Central memory CD8-positive, alpha-beta T cell (primary cell): ENCODE measurements at regions not wholly inside any gene's neighbourhood (a gene's known extent, or its start where the extent isn't known, plus 50 kb on each side); places are given as distances from the start of the nearest gene placed in this dataset.

Experiments
- ATAC-seq: fragments of 150-1000 bp; cut with Tn5 transposase; replicated peaks from 2 replicates; pipeline ENCODE4 v1.10.0; 2022; ENCODE audit warnings: mild to moderate bottlenecking, moderate FRiP score, moderate number of reproducible peaks; ENCODE audit not compliant: poor library complexity, severe bottlenecking; ENCODE audit errors: extremely low read depth
- DNase-seq, 2 donors: peaks; one replicate each; pipeline ENCODE4 v3.0.0; 2021; ENCODE audit warnings: low spot score in 2 of 2
- H3K27ac Mint-ChIP-seq: one replicate; pipeline ENCODE4 v1.8.0; 2022; ENCODE audit warnings: low read depth, mild to moderate bottlenecking, moderate library complexity, mixed read lengths
- H3K27me3 Mint-ChIP-seq: one replicate; pipeline ENCODE4 v1.8.0; 2022; ENCODE audit warnings: mixed read lengths
- H3K36me3 Mint-ChIP-seq: one replicate; pipeline ENCODE4 v1.8.0; 2022; ENCODE audit warnings: mild to moderate bottlenecking, moderate library complexity, mixed read lengths; ENCODE audit not compliant: insufficient read depth
- H3K4me1 Mint-ChIP-seq: one replicate; pipeline ENCODE4 v1.8.0; 2022; ENCODE audit warnings: mixed read lengths
- H3K4me3 Mint-ChIP-seq: one replicate; pipeline ENCODE4 v1.8.0; 2022; ENCODE audit warnings: mild to moderate bottlenecking, moderate library complexity, mixed read lengths
- H3K9me3 Mint-ChIP-seq: one replicate; pipeline ENCODE4 v1.8.0; 2022; ENCODE audit warnings: mixed read lengths

DNA sequence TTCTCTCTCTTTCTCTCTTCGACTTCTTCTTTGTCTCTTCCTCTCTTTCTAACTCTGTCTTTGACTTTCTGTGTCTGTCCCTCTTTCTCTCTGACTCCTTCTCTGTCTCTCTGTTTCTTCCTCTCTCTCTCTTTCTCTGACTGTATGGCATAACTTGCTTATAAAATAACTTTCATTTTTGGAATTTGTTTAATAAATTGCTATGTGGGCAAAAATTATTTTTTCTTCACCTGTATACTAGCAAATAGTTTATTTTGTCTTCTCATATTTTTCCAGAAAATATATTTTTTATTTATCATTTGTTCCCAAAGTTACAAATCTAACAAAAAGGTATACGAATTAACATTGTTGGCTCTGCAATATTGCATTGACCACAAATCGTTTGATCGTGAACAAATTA lies 305.7 kb upstream of the FAM98A start:
- no peaks in the 10 kb centered on the region for H3K4me1 Mint-ChIP-seq
- peaks cover 5% of the 10 kb centered on the region for H3K9me3 Mint-ChIP-seq
- peak overlapping the region; percentile 7 for H3K27ac Mint-ChIP-seq
- H3K27me3 Mint-ChIP-seq, result no peaks in the 10 kb centered on the region
- DNase-seq (no peak), ATAC-seq (no peak)
- H3K36me3 Mint-ChIP-seq, result no peaks in the 10 kb centered on the region
- H3K4me3 Mint-ChIP-seq, result no peak overlapping the region

DNA sequence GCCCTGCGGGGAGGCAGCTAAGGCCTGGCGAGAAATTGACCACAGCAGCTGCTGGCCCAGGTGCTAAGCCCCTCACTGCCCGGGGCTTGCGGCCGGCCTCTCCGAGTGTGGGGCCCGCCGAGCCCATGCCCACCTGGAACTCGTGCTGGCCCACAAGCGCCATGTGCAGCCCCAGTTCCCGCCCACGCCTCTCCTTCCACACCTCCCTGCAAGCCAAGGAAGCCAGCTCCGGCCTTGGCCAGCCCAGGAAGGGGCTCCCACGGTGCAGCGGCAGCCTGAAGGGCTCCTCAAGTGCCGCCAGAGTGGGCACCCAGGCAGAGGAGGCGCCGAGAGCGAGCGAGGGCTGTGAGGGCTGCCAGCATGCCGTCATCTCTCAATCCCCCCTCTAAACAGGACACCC lies 304.6 kb upstream of the FAM98A start:
- DNase-seq, result no peak
- H3K27ac Mint-ChIP-seq, result no peak overlapping the region
- peaks cover 5% of the 10 kb centered on the region for H3K9me3 Mint-ChIP-seq
- no peaks in the 10 kb centered on the region for H3K27me3 Mint-ChIP-seq
- no peak overlapping the region for H3K4me3 Mint-ChIP-seq
- ATAC-seq, result no peak
- H3K36me3 Mint-ChIP-seq, result no peaks in the 10 kb centered on the region
- no peaks in the 10 kb centered on the region for H3K4me1 Mint-ChIP-seq

DNA sequence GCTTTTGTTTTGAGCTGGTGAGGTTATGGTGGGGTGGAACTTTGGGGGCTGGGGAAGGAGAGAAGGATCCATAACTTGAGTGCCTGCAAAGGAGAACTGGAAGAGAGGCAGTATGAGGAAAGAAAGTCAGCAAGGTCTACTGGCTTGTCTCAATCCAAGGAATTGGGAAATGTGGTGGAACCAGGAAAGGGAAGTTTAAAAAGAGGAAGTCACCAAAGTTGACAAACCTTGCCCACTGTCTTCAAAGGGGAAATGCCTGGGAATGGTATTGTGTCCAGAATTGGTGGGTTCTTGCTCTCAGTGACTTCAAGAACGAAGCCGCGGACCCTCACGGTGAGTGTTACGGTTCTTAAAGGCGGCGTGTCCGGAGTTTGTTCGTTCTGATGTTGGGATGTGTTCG lies 304.1 kb upstream of the FAM98A start:
- Mint-ChIP-seq H3K36me3 (no peaks in the 10 kb centered on the region), H3K4me3 (no peak overlapping the region), H3K4me1 (no peaks in the 10 kb centered on the region), H3K27ac (no peak overlapping the region), H3K27me3 (no peaks in the 10 kb centered on the region), H3K9me3 (peaks cover 5% of the 10 kb centered on the region)
- DNase-seq (no peak), ATAC-seq (no peak)

GRCh38 chr2:33900610-33901009 lies 301.5 kb upstream of the FAM98A start:
- H3K27ac Mint-ChIP-seq, result no peak overlapping the region
- no peaks in the 10 kb centered on the region for H3K4me1 Mint-ChIP-seq
- no peak for DNase-seq
- no peak overlapping the region for H3K4me3 Mint-ChIP-seq
- H3K27me3 Mint-ChIP-seq, result no peaks in the 10 kb centered on the region
- H3K36me3 Mint-ChIP-seq, result no peaks in the 10 kb centered on the region
- no peak for ATAC-seq
- peaks cover 5% of the 10 kb centered on the region for H3K9me3 Mint-ChIP-seq

GRCh38 chr2:33897741-33898140 lies 298.6 kb upstream of the FAM98A start:
- DNase-seq, result no peak
- Mint-ChIP-seq H3K27ac (no peak overlapping the region), H3K27me3 (no peaks in the 10 kb centered on the region), H3K4me3 (no peak overlapping the region), H3K36me3 (peaks cover 2% of the 10 kb centered on the region), H3K9me3 (peaks cover 5% of the 10 kb centered on the region), H3K4me1 (no peaks in the 10 kb centered on the region)
- no peak for ATAC-seq

DNA sequence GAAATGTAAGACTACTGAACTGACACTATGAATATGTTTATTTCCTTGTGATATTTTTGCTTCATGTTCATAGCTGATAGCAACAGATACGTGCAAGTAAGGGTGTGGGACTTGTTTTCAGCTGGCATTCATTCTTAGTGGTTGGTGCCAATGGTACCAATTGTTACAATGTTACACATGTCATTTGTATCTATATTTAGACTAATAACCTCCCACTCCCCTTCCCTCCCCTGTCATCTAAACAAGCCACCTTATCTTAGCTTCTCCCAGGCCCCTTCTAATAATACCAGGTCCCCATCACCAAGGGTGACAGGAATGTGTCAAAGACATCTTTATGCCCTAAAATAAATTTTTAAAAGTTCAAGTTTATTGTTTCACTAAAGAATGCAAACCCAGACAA lies 294.7 kb upstream of the FAM98A start:
- Mint-ChIP-seq H3K27me3 (no peaks in the 10 kb centered on the region), H3K9me3 (no peaks in the 10 kb centered on the region), H3K4me1 (no peaks in the 10 kb centered on the region), H3K36me3 (peaks cover 2% of the 10 kb centered on the region), H3K4me3 (no peak overlapping the region), H3K27ac (no peak overlapping the region)
- DNase-seq (no peak), ATAC-seq (no peak)

DNA sequence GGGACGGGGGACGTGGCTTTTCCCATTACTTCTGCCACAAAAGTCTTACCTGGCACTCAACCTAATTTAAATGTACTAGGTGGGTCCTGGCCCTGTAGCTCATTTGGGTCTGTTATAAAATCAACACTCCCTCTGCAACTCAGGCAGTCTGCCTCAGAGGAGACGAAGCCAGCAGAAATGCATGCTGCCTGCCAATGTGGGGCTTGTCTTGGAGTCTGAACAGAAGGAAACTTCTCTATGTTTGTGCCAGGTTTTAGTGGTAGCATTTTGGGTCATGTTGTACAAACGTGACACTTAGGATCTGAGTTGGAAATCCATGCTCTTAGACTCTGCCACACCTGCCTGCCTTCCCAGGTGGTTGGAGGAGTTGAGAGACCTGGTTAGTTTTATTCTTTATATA lies 292.5 kb upstream of the FAM98A start:
- ATAC-seq (no peak), DNase-seq (no peak)
- Mint-ChIP-seq H3K27ac (no peak overlapping the region), H3K4me1 (no peaks in the 10 kb centered on the region), H3K36me3 (peaks cover 2% of the 10 kb centered on the region), H3K4me3 (no peak overlapping the region), H3K9me3 (no peaks in the 10 kb centered on the region), H3K27me3 (no peaks in the 10 kb centered on the region)

DNA sequence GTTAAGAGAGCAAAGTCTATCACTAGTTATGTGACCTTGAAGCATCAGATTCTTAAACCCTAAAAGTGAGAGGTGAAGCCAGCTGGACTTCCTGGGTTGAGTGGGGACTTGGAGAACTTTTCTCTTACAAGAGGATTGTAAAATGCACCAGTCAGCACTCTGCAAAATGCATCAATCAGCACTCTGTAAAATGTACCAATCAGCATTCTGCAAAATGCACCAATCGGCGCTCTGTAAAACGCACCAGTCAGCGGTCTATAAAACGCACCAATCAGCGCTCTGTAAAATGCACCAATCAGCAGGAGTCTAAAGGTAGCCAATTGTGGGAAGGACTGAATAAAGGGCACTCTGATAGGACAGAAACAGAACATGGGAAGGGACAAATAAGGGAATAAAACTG lies 291.6 kb upstream of the FAM98A start:
- H3K4me1 Mint-ChIP-seq, result no peaks in the 10 kb centered on the region
- H3K9me3 Mint-ChIP-seq, result no peaks in the 10 kb centered on the region
- DNase-seq (no peak), ATAC-seq (no peak)
- H3K27ac Mint-ChIP-seq, result no peak overlapping the region
- H3K27me3 Mint-ChIP-seq, result no peaks in the 10 kb centered on the region
- H3K4me3 Mint-ChIP-seq, result no peak overlapping the region
- peaks cover 2% of the 10 kb centered on the region for H3K36me3 Mint-ChIP-seq

DNA sequence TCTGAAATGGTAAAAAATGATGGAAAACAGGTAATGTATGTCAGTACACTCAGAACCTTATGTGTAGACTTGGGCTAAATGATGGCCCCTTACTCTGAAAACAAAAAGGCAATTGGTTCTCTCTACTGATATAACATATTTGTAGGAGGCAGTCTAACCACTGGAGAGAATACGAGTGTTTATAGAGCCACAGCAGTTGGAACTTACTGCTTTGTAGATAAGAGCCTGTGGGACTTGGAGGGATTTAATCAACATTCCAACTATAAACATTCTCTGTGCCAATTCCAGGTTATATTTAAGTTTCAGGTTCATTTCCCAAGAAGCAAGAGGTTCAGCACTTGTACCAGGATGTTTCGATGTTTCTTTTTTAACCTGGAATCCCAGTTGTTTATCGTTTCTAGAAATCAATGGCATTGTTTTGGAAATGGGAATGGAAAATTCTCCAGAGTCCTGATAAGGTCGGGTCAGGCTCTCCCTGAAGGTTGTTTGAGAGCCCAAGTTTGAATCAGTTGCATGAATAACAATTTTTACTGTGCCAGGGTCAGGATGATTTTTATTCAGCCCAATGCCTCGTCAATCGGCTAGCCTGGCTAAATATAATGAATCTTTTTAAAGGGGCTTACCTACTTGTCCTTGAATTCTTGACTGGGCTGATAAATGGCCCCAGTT lies 278.4 kb upstream of the FAM98A start:
- Mint-ChIP-seq H3K9me3 (no peaks in the 10 kb centered on the region), H3K36me3 (no peaks in the 10 kb centered on the region), H3K27ac (no peak overlapping the region), H3K4me1 (no peaks in the 10 kb centered on the region), H3K27me3 (no peaks in the 10 kb centered on the region), H3K4me3 (no peak overlapping the region)
- no peak for DNase-seq
- no peak for ATAC-seq

GRCh38 chr2:33873076-33873605 lies 274.0 kb upstream of the FAM98A start:
- H3K27ac Mint-ChIP-seq, result no peak overlapping the region
- H3K36me3 Mint-ChIP-seq, result no peaks in the 10 kb centered on the region
- DNase-seq, result no peak
- H3K27me3 Mint-ChIP-seq, result no peaks in the 10 kb centered on the region
- H3K4me3 Mint-ChIP-seq, result no peak overlapping the region
- no peaks in the 10 kb centered on the region for H3K4me1 Mint-ChIP-seq
- H3K9me3 Mint-ChIP-seq, result peaks cover 6% of the 10 kb centered on the region
- no peak for ATAC-seq

GRCh38 chr2:33859811-33860461 lies 260.8 kb upstream of the FAM98A start:
- Mint-ChIP-seq H3K27ac (no peak overlapping the region), H3K9me3 (peaks cover 19% of the 10 kb centered on the region), H3K27me3 (no peaks in the 10 kb centered on the region), H3K4me3 (no peak overlapping the region), H3K36me3 (no peaks in the 10 kb centered on the region), H3K4me1 (no peaks in the 10 kb centered on the region)
- no peak for ATAC-seq
- no peak for DNase-seq

DNA sequence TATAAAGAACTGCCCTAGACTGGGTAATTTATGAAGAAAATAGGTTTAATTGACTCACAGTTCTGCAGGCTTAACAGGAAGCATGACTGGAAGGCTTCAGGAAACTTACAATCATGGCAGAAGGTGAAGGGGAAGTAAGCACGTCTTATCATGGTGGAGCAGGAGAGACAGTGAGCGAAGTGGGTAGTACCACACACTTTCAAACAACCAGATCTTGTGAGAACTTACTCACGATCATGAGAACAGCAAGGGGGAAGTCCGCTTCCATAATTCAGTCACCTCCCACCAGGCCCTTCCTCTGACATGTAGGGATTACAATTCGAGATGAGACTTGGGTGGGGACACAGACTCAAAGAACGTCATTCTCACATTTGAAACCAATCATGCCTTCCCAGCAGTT lies 260.1 kb upstream of the FAM98A start:
- H3K4me3 Mint-ChIP-seq, result no peak overlapping the region
- H3K27me3 Mint-ChIP-seq, result no peaks in the 10 kb centered on the region
- ATAC-seq (no peak), DNase-seq (no peak)
- no peak overlapping the region for H3K27ac Mint-ChIP-seq
- no peaks in the 10 kb centered on the region for H3K36me3 Mint-ChIP-seq
- H3K9me3 Mint-ChIP-seq, result peaks cover 22% of the 10 kb centered on the region
- H3K4me1 Mint-ChIP-seq, result no peaks in the 10 kb centered on the region

DNA sequence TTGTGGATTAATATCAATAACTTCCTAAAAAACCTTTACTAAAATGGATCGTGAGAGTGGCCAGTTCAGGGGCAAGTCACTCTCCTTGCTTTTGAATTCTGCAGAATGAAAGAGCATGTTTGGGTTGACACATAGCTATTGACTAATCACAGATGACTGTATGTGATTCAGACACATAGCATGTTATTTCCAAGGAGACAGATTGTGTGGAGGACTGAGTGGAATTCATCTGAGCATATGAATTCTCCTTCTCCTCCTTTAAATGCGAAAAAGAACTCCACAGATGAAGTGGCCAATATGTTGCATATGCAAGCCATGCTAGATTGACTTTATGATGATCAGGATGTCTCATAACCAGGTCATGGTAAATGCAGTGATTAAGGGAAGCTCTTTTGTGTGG lies 249.4 kb upstream of the FAM98A start:
- ATAC-seq, result no peak
- no peak overlapping the region for H3K4me3 Mint-ChIP-seq
- H3K9me3 Mint-ChIP-seq, result peaks cover 21% of the 10 kb centered on the region
- H3K4me1 Mint-ChIP-seq, result no peaks in the 10 kb centered on the region
- no peak overlapping the region for H3K27ac Mint-ChIP-seq
- H3K36me3 Mint-ChIP-seq, result no peaks in the 10 kb centered on the region
- no peaks in the 10 kb centered on the region for H3K27me3 Mint-ChIP-seq
- DNase-seq, result no peak
